Tibial nerve (tissue), 4 donors: ENCODE measurements at regions not wholly inside any gene's neighbourhood (a gene's known extent, or its start where the extent isn't known, plus 50 kb on each side); places are given as distances from the start of the nearest gene placed in this dataset.
A peak's percentile ranks its signal among the peaks of the same experiment; 100 is the strongest.

Experiments used
- DNase-seq, 2 donors: peaks; one replicate each; pipeline ENCODE4 v3.0.0-alpha.2; 2019; ENCODE audit warnings: low spot score in 2 of 2
- H3K27ac ChIP-seq, 4 donors: fragments of 200-600 bp; sonication (generic) in 3 of 4; one replicate each; pipeline ENCODE4 v1.5.1; 2017 to 2019; ENCODE audit warnings: mild to moderate bottlenecking in 1 of 4
- H3K27me3 ChIP-seq, 2 donors: fragments of 200-600 bp; sonication (generic) in 1 of 2; one replicate each; pipeline versions ENCODE4 v1.5.1 to v1.6.0; 2017 to 2019
- H3K36me3 ChIP-seq, 3 donors: fragments of 200-600 bp; sonication (generic); one replicate each; pipeline ENCODE4 v1.5.1; 2018 to 2019
- H3K4me1 ChIP-seq, 4 donors: fragments of 200-600 bp; sonication (generic) in 3 of 4; one replicate each; pipeline ENCODE4 v1.5.1; 2017 to 2019
- H3K4me3 ChIP-seq, 4 donors: fragments of 200-600 bp; sonication (generic) in 3 of 4; one replicate each; pipeline ENCODE4 v1.5.1; 2017 to 2019; ENCODE audit warnings: mild to moderate bottlenecking in 1 of 4, moderate library complexity in 1 of 4
- H3K9me3 ChIP-seq, 4 donors: fragments of 200-600 bp; sonication (generic) in 3 of 4; one replicate each; pipeline ENCODE4 v1.5.1; 2017 to 2019
- EP300 ChIP-seq, 2 donors: sonication (generic); formaldehyde crosslinking; IDR thresholded peaks; one replicate each; pipeline ENCODE4 v1.6.1; 2017; ENCODE audit warnings: antibody characterized with exemption in 2 of 2, mild to moderate bottlenecking in 1 of 2
- POLR2A ChIP-seq, 2 donors: fragments of 450-650 bp; IDR thresholded peaks; one replicate each; pipeline ENCODE4 v1.6.1; 2017; ENCODE audit warnings: antibody characterized with exemption in 2 of 2, mild to moderate bottlenecking in 2 of 2, moderate library complexity in 2 of 2
- WGBS, 2 donors: methylation state at CpG; one replicate each; pipeline ENCODE4 v1.1.5; 2018; 5-methylcytosine and 5-hydroxymethylcytosine counted together
- TF ChIP-seq, protein P1 (sequence below), 5 experiments: fragments of 200-600 bp in 3 of 5; fragments of 450-650 bp in 2 of 5; sonication (generic) in 3 of 5; IDR thresholded peaks; one replicate each; pipeline ENCODE4 v1.5.1; 2016 to 2019; ENCODE audit warnings: antibody characterized with exemption in 5 of 5, mild to moderate bottlenecking in 3 of 5, moderate library complexity in 2 of 5

- no peak for DNase-seq
- WGBS, 2 donors = 91 to 94% methylated on average over 3 to 4 of the region's 4 CpGs
Observed at GRCh38 chr12:25645427-25645826, 92.3 kb upstream of the LMNTD1 start.

GRCh38 chr12:25651931-25652330 is 98.8 kb upstream of the LMNTD1 start:
- 95% methylated on average over 1 of the region's 1 CpG for WGBS, 2 donors
- H3K27me3 ChIP-seq = no peaks in the 10 kb centered on the region
- no peaks in the 10 kb centered on the region for H3K9me3 ChIP-seq
- no peak overlapping the region for H3K4me3 ChIP-seq
- H3K27ac ChIP-seq = no peak overlapping the region
- TF ChIP-seq POLR2A (IDR thresholded peaks at IDR 0.05) = no peak
- no peak for DNase-seq
- no peaks in the 10 kb centered on the region for H3K36me3 ChIP-seq
- H3K4me1 ChIP-seq = no peaks in the 10 kb centered on the region

More at GRCh38 chr12:25645427-25645826, 92.3 kb upstream of the LMNTD1 start:
- no peaks in the 10 kb centered on the region for H3K36me3 ChIP-seq
- no peak overlapping the region for H3K4me3 ChIP-seq
- TF ChIP-seq EP300 (IDR thresholded peaks at IDR 0.05) (no peak), POLR2A (IDR thresholded peaks at IDR 0.05) (no peak)
- TF ChIP-seq, protein P1, sequence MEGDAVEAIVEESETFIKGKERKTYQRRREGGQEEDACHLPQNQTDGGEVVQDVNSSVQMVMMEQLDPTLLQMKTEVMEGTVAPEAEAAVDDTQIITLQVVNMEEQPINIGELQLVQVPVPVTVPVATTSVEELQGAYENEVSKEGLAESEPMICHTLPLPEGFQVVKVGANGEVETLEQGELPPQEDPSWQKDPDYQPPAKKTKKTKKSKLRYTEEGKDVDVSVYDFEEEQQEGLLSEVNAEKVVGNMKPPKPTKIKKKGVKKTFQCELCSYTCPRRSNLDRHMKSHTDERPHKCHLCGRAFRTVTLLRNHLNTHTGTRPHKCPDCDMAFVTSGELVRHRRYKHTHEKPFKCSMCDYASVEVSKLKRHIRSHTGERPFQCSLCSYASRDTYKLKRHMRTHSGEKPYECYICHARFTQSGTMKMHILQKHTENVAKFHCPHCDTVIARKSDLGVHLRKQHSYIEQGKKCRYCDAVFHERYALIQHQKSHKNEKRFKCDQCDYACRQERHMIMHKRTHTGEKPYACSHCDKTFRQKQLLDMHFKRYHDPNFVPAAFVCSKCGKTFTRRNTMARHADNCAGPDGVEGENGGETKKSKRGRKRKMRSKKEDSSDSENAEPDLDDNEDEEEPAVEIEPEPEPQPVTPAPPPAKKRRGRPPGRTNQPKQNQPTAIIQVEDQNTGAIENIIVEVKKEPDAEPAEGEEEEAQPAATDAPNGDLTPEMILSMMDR (IDR thresholded peaks at IDR 0.05) = no peak
- no peaks in the 10 kb centered on the region for H3K9me3 ChIP-seq
- no peaks in the 10 kb centered on the region for H3K27me3 ChIP-seq
- no peaks in the 10 kb centered on the region for H3K4me1 ChIP-seq
- no peak overlapping the region for H3K27ac ChIP-seq

DNA sequence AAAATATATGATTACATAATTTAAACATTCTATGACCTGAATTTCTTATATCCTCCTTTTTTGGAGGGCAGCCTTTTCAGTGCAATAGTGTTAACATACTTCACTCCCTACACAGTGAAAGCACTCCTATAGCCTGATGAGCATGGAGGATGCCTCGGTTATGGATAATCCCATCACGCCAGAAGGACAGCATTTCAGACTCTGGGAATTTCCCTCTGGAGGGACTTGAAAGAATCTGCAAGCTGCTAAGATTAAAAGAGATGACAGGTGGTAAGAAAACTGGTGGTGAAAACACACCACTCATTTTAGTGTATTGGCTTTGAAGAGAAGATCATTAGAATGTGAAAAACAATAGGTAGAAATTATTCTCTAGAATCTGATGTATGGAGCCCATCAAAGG is 99.3 kb upstream of the LMNTD1 start:
- Histone ChIP-seq H3K9me3 (no peaks in the 10 kb centered on the region), H3K27me3 (no peaks in the 10 kb centered on the region), H3K4me1 (no peaks in the 10 kb centered on the region), H3K36me3 (no peaks in the 10 kb centered on the region), H3K27ac (no peak overlapping the region), H3K4me3 (no peak overlapping the region)
- WGBS, 2 donors = 87 to 89% methylated on average over 2 of the region's 2 CpGs
- TF ChIP-seq POLR2A (IDR thresholded peaks at IDR 0.05) (no peak), EP300 (IDR thresholded peaks at IDR 0.05) (no peak)
- TF ChIP-seq, protein P1 (IDR thresholded peaks at IDR 0.05) = no peak
- no peak for DNase-seq

GRCh38 chr12:25653487-25654175 is 100.5 kb upstream of the LMNTD1 start:
- WGBS, 2 donors = 55 to 66% methylated on average over 8 of the region's 8 CpGs
- Histone ChIP-seq H3K27me3 (no peaks in the 10 kb centered on the region), H3K27ac (no peak overlapping the region), H3K4me3 (no peak overlapping the region), H3K9me3 (no peaks in the 10 kb centered on the region), H3K4me1 (no peaks in the 10 kb centered on the region), H3K36me3 (no peaks in the 10 kb centered on the region)
- no peak for DNase-seq
- TF ChIP-seq, protein P1 (IDR thresholded peaks at IDR 0.05) = no peak
- peak in 1 of 2 donors; percentile 18 for TF ChIP-seq EP300 (IDR thresholded peaks at IDR 0.05)
- TF ChIP-seq POLR2A (IDR thresholded peaks at IDR 0.05) = no peak

DNA sequence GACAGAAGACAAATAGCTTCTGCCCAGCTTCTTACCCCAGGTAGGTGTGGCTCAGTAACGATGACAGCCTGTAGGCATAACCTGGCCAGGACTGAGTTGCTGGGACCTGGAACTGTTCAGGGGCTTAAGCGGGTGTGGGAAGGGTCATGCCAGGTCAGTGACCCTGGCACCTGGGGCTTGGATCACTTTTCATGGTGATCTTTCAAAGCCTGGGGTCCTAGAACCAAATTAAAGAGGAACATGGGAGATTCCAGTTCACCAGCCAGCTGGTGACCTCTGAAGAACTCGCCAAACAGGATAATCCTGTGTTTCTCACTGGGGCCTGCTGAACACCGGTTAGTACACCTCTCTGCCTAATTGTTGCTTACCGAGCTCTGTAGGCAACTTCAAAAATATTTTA is 102.6 kb upstream of the LMNTD1 start:
- Histone ChIP-seq H3K9me3 (no peaks in the 10 kb centered on the region), H3K27me3 (no peaks in the 10 kb centered on the region), H3K27ac (no peak overlapping the region), H3K36me3 (no peaks in the 10 kb centered on the region), H3K4me3 (no peak overlapping the region), H3K4me1 (peaks cover 0 to 5% (median 2%) of the 10 kb centered on the region in 4 donors)
- WGBS, 2 donors = 88 to 92% methylated on average over 5 of the region's 5 CpGs
- no peak for TF ChIP-seq EP300 (IDR thresholded peaks at IDR 0.05)
- TF ChIP-seq POLR2A (IDR thresholded peaks at IDR 0.05) = no peak
- no peak for DNase-seq

DNA sequence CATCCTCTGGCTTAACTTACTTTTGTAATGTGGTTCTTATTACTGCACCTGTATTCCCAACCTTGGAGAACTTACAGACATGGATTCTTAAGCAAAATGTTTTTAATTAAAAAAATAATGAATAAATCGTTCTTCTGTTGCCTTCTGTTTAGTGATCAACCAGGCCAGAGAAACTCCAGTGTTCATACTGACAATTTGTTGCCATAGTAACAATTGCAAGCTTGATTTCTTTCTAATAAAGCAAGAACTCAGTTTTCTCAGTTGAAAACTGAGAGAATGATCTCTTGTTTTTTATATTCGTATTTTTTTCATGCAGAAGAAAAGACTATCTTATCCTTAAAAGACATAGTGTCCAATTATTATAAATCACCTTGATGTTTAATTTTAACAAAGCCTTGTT is 106.5 kb upstream of the LMNTD1 start:
- WGBS, 2 donors = 24 to 39% methylated on average over 2 of the region's 2 CpGs

More for the DNA sequence above, 106.5 kb upstream of the LMNTD1 start:
- H3K27me3 ChIP-seq = no peaks in the 10 kb centered on the region
- TF ChIP-seq EP300 (IDR thresholded peaks at IDR 0.05) (no peak), POLR2A (IDR thresholded peaks at IDR 0.05) (no peak)
- TF ChIP-seq, protein P1 (IDR thresholded peaks at IDR 0.05) = no peak
- H3K36me3 ChIP-seq = no peaks in the 10 kb centered on the region
- H3K27ac ChIP-seq = peak overlapping the region in 1 of 4 donors; percentile 10
- H3K4me3 ChIP-seq = no peak overlapping the region
- H3K4me1 ChIP-seq = peaks cover 0 to 5% (median 2%) of the 10 kb centered on the region in 4 donors
- DNase-seq = no peak
- no peaks in the 10 kb centered on the region for H3K9me3 ChIP-seq
